ENCODE measurements at regions not wholly inside any gene's neighbourhood (a gene's known extent, or its start where the extent isn't known, plus 50 kb on each side); places are given as distances from the start of the nearest gene placed in this dataset.

GRCh38 chr14:104291123-104292000 is 153.0 kb downstream of the KIF26A start:
- no peak for DNase-seq (ENCODE audit: low spot score)

DNA sequence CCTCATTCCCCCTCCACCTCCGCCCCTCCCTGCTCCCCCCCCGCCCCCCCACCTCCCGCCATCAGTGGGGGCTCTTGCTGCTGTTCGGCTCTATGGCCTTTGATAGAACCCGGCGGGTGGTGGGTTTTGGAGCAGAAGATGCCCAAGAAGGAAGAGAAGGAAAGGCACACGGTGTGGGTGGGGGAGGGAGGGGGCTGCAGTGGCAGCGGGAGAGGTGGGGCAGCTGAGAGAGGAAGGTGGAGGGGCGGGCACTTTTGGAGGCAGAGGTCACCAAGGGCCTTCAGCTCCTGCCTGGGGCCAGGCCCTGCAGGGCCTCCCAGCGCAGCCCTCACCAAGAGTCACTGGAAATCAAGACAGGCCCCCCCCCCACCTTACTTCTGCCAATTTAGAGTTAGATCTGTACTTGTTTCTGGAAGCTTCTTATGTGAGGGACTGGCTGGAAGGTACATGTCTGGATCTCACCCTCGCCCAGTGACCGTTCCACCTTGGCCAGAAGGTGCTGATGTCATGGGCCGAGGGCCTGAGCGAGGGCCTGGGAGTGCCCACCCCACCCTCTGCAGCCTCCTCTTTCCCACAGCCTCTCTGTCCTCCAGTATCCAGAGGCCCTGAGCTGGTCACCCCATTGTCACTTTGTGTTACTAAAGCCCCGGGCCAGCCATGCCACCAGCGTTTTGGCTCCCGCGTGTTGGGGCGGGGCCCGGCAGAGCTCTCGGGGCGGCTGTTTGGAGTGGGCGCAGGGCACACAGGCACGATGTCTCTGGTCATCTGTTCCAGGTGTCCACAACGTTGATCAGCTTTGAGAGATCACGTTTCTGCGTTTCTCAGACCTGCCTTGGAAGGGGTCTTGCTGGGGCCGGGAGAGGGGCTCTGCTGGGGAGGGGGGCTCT is 153.9 kb downstream of the KIF26A start:
- DNase-seq (ENCODE audit: low spot score) = no peak

GRCh38 chr14:104293231-104293841 is 154.9 kb downstream of the KIF26A start:
- no peak for DNase-seq (ENCODE audit: low spot score)

GRCh38 chr14:104293851-104294627 is 155.7 kb downstream of the KIF26A start:
- DNase-seq (ENCODE audit: low spot score) = no peak

- no peak for DNase-seq (ENCODE audit: low spot score)
These were observed 156.2 kb downstream of the KIF26A start for GRCh38 chr14:104294628-104294982.

DNA sequence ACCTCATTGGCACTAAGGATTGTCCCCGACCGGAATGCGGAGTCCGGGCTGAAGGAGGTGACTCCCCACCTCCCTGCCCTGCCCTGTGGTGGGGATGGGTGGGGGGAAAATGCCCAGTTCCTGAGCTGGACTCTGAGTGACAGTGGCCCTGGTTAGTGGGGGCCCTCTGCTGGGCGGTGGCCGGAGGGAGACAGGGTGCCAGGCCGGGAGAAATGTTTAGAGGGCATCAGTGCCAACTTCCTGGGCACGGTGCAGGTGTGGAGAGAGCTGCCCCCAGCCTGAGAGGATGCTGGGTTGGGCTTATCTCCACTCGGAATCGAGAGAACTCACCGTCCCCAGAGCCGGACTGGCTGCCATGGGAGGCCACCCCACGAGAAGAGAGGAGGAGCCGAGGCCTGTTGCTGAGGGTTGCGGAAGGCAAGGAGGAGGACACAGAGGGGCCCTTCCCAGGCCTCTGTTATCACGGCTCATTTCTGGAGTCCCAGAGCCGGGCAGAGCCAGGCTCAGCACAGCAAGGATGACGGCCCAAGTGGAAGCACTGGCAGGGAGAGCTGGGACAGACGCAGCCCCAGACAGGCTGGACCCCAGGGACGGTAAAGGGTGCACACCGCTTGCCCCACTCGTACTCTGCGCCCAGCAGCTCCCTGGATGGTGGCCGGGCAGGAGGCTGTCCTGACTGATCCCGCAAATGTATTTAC is 156.7 kb downstream of the KIF26A start:
- no peak for DNase-seq (ENCODE audit: low spot score)

- no peak for DNase-seq (ENCODE audit: low spot score)
These were observed 157.4 kb downstream of the KIF26A start for GRCh38 chr14:104295681-104296387.

GRCh38 chr14:104296388-104297312 is 158.3 kb downstream of the KIF26A start:
- no peak for DNase-seq (ENCODE audit: low spot score)

DNA sequence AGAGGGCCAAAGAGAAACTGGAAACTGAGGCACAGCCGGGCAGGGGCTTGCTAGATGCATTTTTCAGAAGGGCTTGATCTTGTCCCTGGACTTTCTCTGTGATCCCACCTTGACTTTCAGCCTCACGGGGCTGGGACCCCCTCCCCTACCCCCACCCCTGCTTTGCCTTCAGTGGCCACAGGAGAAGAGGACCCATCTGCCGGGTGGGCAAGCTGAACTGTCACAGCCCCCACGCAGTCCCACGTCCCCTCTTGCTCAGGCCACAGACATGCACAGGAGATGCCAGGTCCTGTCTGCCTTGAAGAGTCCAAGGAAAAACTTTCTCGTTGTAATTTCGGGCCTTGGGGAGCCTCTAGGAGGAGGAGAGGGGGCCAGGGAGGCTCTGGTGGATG is 158.9 kb downstream of the KIF26A start:
- DNase-seq (ENCODE audit: low spot score) = no peak

DNA sequence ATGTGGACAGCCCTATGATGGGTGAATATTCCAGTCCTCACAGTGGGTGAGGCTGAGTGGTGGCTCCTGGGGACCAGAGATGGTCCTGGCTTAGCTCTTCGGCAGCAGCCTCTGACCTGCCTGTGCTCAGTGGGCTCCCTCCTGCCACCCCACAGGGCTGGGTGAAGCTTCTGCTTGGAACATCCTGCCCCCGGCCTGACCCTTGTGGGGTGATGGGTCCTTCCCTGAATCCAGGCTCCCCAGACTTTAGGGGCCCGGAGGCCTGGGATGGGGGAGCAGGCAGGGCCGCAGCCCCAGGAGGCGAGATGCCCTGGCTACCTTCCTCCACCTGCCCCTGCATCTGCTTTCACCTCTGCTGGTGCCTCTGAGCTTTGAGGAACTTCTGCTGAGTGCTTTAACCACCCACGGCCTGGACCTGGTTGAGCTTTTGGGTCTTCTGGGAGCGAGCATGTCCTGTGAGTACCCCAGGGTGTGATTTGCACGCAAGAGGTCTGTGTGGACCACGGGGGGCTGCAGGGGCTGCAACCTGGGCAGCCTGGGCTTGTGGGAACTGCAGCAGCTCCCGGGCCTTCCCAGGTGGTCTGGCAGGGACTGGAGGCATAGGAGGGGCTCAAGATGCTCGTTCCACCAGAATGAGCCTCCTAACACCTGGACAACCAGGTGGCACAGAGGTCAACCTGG is 159.5 kb downstream of the KIF26A start:
- no peak for DNase-seq (ENCODE audit: low spot score)

DNA sequence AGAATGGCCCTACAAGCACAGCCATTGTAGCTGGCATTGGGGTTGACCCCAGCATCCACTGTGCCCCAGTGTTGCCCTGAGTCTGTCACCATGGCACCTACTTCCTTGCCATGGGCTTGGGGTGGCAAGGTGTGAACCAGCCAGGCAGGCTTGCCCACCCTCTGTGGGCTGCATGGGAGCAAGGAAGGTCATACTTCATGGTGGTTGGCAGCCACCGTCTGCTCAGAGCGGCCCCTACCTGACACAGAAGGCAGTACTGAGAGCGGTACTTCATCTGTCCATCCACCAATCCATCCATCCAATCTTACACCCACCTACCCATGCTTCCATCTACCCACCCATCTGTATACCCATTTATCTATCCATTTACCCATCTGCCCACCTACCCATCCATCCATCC is 160.1 kb downstream of the KIF26A start:
- DNase-seq (ENCODE audit: low spot score) = no peak

DNA sequence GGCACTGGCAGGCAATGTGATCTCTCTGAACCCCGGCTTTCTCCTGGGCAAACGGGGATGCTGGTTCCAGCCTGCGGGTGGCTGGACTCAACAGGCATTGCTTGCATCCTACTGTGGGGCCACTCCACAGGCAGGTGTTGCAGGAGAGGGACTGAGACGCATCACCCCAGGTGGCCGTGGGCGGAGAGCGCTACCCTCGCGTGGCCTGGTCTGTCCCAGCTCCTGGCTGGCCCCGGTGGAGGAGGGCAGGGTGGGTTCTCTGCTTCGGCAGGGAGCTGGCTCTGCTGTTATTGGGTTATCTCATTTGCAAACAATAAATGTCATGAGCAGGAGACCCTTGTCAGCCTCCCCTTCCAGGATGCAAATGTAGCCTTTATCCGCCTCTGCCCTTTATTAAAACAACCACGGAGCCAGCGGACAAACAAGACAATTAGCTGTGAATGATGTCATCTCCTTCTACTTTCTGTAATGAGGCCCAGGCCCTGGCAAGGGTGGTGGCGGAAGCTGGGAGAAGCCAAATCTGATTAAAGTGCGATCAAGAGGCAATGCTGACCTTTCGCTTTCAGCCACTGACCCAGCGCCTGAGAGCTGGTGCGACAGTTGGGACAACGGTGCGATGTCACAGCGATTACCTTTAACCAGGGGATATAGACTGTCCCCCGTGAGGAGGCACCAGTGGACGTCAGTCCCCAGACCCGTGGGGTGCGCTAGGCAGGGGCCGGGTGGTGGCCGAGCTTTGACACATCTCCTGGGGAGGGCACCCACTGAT is 161.8 kb downstream of the KIF26A start:
- DNase-seq (ENCODE audit: low spot score) = no peak

DNA sequence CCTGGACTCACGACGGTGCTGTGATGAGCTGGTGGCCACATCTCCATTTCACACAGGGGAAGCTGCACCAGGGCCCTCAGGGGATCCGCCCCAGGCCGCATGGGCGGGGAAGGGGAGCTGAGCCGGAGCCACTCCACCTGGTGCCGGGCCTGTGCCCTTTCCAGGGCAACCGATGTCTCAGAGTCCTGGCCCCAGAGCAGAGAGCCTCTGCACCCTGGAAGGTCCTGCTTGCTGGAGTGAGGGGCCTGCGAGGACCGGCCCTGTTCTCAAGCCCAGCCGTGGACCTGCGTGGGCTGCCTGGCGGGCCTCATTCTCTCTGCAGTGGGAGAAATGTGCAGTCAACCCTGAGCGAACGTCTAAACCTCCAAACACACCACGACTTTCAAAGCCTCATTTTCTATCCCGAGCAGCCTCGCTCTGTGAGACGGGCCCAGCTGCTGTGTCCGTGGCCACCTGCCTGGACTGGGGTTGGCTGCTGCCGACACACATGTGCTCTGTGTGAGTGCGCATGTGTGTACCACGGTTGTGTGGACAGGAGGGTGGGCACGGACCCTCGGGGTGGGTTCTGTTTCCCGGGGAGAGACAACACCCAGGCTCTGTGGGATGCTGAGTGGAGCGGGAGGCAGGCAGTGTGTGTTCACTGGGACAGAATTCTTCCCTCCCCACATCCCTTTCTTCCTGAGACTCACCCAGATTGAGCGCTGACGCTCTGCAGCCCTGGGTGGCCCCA is 163.5 kb downstream of the KIF26A start:
- no peak for DNase-seq (ENCODE audit: low spot score)

- DNase-seq (ENCODE audit: low spot score) = no peak
These were observed 164.5 kb downstream of the KIF26A start for GRCh38 chr14:104302794-104303405.

DNA sequence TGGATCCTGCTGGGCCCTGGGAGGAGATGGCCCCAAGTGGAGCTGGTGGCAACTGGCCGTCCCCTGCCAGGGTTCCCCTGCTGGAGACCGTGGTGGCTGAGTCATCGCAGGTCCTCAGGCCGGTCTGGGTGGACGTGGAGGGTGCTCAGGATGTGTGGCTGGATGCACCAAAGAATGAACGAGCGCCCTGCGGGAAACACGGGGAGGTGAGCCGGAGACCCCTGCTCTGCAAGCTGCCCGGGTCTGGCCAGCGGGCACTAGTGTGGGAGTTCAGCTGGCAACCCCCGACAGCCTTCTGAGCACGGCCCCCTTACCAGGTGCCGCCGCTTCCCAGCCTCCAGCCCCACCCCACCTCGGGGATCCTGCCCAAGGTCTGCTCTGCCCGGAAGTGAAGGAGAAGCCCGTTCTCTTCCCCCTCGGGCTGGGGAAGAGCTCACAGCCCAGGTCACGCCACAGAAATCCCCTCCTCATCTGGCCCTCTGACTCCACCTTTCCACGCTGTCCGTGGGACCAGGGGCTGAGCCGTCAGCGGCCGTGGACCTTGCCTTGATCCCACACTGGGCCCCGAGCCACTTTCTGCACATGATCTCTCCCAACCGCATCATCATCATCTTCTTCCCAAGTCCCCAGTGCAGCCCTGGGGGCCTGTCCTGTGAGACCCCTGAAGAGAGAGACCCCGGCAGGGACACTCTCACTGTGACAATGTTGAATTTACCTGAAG is 165.5 kb downstream of the KIF26A start:
- no peak for DNase-seq (ENCODE audit: low spot score)

Data from pons (tissue), 1 donor.